ENCODE measurements at regions not wholly inside any gene's neighbourhood (a gene's known extent, or its start where the extent isn't known, plus 50 kb on each side); places are given as distances from the start of the nearest gene placed in this dataset.

DNA sequence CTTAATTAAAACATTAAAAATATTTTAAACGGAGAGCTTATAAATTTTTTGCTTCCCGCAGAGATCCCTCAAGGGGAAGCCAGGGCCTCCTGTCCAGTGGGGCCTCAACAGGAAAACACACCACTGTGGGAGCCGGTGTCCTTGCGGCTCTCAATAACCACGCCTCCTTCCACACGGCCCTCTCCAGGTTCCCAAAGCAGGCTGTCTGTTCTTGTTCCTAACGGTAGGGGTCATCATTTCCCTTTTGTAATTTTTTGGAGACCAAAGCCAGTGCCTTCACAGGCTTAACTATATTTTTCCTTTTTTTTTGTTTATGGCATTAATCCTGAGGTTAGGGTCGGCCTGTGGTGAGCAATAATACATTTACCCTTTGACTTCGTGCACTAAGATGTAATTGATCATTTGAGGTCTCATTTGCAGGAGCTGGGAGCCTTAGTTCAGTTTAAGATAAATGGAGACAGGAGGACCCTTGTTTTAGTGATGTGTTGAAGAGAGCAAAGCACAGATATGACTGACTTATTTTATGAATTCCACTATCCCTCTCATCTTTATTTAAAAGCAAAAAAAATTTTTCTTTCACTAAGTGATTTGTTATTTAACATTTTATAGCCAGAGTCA lies 77.5 kb upstream of the N4BP1 start:
- Histone ChIP-seq H3K4me3 (no peak overlapping the region), H3K27me3 (ENCODE audit: low read depth) (peaks cover 12% of the 10 kb centered on the region), H3K27ac (replicated peaks) (no peak overlapping the region), H3K36me3 (no peaks in the 10 kb centered on the region), H3K9me3 (replicated peaks) (no peaks in the 10 kb centered on the region), H3K4me1 (peaks cover 3% of the 10 kb centered on the region)
- peak; percentile 32 for DNase-seq
- intact Hi-C loops (cut with micrococcal nuclease): loop anchor here (5.0 kb wide), 1 partner anchor 665 kb away; no protein-coding TSS in a partner anchor
- peak; percentile 88 for TF ChIP-seq CTCF (IDR thresholded peaks at IDR 0.05; ENCODE audit: borderline replicate concordance)

DNA sequence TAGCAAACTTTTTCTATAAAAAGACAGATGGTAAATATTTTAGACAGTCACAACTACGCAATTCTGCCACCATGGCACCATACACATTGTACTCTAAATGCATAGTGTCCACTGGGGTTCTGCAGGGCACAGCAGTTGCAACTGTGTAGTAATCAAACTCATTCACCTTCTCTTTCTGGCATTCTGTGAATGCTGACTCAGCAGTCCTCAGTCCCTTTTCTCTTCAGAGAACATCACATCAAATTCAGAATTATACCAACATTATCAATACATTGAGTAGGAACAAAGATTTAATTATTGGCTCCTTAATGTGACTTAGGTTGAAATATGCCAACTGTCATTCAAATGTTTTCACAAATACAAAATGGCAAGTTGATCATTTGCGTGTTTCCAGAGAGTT lies 74.2 kb upstream of the N4BP1 start:
- Histone ChIP-seq H3K27ac (replicated peaks) (no peak overlapping the region), H3K4me1 (peaks cover 3% of the 10 kb centered on the region), H3K4me3 (no peak overlapping the region), H3K9me3 (replicated peaks) (no peaks in the 10 kb centered on the region), H3K36me3 (no peaks in the 10 kb centered on the region), H3K27me3 (ENCODE audit: low read depth) (peaks cover 13% of the 10 kb centered on the region)
- DNase-seq: no peak
- intact Hi-C loops (cut with micrococcal nuclease): no loop called here
- TF ChIP-seq CTCF (IDR thresholded peaks at IDR 0.05; ENCODE audit: borderline replicate concordance): no peak

DNA sequence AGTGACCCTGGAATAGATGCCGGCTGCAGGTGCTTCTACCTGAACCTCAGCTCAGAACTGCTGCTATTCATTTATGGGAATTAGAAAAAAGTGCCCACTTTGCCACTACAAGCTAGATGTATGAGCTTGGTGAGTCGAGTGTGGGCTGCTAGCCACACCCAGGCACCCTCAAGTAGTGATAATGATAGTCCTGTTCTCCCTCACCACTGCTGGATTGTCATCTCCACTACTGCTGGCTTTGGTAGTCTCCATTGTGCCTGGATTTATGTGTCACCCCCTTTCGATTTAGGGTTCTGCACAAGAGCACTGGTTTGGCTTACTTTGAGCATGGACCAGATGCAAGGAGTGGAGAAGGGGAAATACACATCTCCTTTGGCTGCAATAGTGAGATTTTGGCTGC lies 73.0 kb upstream of the N4BP1 start:
- Histone ChIP-seq H3K27me3 (ENCODE audit: low read depth) (peaks cover 13% of the 10 kb centered on the region), H3K4me3 (no peak overlapping the region), H3K9me3 (replicated peaks) (no peaks in the 10 kb centered on the region), H3K36me3 (no peaks in the 10 kb centered on the region), H3K27ac (replicated peaks) (no peak overlapping the region), H3K4me1 (peaks cover 3% of the 10 kb centered on the region)
- intact Hi-C loops (cut with micrococcal nuclease): no loop called here
- DNase-seq: no peak
- TF ChIP-seq CTCF (IDR thresholded peaks at IDR 0.05; ENCODE audit: borderline replicate concordance): no peak

DNA sequence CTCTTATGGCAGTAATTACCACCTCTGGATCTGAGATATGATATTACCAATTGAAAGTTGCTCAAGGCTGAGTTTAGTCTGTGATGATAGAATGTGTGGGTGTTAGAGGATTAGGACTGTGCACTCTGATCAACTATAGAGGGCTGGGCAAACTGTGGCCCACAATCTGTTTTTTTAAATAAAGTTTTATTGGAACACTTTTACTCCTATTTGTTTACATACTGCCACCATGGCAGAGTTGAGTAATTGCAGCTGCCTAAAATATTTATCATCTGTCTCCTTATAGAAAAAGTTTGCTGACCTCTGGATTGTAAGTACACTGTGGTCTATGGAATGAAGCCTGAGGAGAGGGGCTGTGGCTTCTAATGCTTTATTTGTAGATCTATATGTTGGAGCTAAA lies 71.5 kb upstream of the N4BP1 start:
- TF ChIP-seq CTCF (IDR thresholded peaks at IDR 0.05; ENCODE audit: borderline replicate concordance): no peak
- no peaks in the 10 kb centered on the region for H3K9me3 ChIP-seq (replicated peaks)
- H3K4me3 ChIP-seq: no peak overlapping the region
- H3K27ac ChIP-seq (replicated peaks): no peak overlapping the region
- H3K36me3 ChIP-seq: no peaks in the 10 kb centered on the region
- H3K27me3 ChIP-seq (ENCODE audit: low read depth): peaks cover 13% of the 10 kb centered on the region
- intact Hi-C loops (cut with micrococcal nuclease): no loop called here
- H3K4me1 ChIP-seq: no peaks in the 10 kb centered on the region
- no peak for DNase-seq

GRCh38 chr16:48680881-48681280 lies 70.9 kb upstream of the N4BP1 start:
- DNase-seq: no peak
- intact Hi-C loops (cut with micrococcal nuclease): no loop called here
- no peak for TF ChIP-seq CTCF (IDR thresholded peaks at IDR 0.05; ENCODE audit: borderline replicate concordance)
- no peaks in the 10 kb centered on the region for H3K9me3 ChIP-seq (replicated peaks)
- H3K4me1 ChIP-seq: no peaks in the 10 kb centered on the region
- peaks cover 13% of the 10 kb centered on the region for H3K27me3 ChIP-seq (ENCODE audit: low read depth)
- no peak overlapping the region for H3K4me3 ChIP-seq
- H3K27ac ChIP-seq (replicated peaks): no peak overlapping the region
- no peaks in the 10 kb centered on the region for H3K36me3 ChIP-seq

Measured in left ventricle myocardium inferior (tissue), 1 donor.